ENCODE measurements at regions not wholly inside any gene's neighbourhood (a gene's known extent, or its start where the extent isn't known, plus 50 kb on each side); places are given as distances from the start of the nearest gene placed in this dataset.

DNA sequence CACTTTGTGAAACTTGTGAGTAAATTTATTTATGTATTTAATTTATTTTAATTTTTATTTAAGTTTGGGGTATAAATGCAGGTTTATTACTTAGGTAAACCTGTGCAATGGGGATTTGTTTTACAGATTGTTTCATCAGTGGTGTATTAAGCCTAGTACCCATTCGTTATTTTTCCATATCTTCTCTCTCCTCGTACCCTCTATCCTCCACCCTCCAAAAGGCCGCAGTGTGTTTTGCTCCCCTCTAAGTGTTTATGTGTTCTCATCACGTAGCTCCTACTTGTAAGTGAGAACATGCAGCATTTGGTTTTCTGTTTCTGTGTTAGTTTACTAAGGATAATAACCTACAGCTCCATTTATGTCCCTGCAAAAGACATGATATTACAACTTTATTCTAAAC lies 145.4 kb upstream of the SMIM30 start:
- TF ChIP-seq, protein P1, sequence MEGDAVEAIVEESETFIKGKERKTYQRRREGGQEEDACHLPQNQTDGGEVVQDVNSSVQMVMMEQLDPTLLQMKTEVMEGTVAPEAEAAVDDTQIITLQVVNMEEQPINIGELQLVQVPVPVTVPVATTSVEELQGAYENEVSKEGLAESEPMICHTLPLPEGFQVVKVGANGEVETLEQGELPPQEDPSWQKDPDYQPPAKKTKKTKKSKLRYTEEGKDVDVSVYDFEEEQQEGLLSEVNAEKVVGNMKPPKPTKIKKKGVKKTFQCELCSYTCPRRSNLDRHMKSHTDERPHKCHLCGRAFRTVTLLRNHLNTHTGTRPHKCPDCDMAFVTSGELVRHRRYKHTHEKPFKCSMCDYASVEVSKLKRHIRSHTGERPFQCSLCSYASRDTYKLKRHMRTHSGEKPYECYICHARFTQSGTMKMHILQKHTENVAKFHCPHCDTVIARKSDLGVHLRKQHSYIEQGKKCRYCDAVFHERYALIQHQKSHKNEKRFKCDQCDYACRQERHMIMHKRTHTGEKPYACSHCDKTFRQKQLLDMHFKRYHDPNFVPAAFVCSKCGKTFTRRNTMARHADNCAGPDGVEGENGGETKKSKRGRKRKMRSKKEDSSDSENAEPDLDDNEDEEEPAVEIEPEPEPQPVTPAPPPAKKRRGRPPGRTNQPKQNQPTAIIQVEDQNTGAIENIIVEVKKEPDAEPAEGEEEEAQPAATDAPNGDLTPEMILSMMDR (conservative IDR thresholded peaks at IDR 0.05; ENCODE audit: low read length), result no peak
- TF ChIP-seq EZH2phosphoT487 (IDR thresholded peaks at IDR 0.05; ENCODE audit: borderline replicate concordance), result no peak
